HG03196 (cell line): ENCODE measurements at regions not wholly inside any gene's neighbourhood (a gene's known extent, or its start where the extent isn't known, plus 50 kb on each side); places are given as distances from the start of the nearest gene placed in this dataset.
A peak's percentile ranks its signal among the peaks of the same experiment; 100 is the strongest.
"Not testable (repeated sequence)": the region's sequence is repeated elsewhere in the genome, so short reads cannot be mapped to it uniquely, and the experiment has no call there.

ENCODE experiments used
- ATAC-seq: cut with Tn5 transposase; IDR thresholded peaks from one replicate; pipeline ENCODE4 v1.9.1; 2021; ENCODE audit not compliant: unreplicated experiment

DNA sequence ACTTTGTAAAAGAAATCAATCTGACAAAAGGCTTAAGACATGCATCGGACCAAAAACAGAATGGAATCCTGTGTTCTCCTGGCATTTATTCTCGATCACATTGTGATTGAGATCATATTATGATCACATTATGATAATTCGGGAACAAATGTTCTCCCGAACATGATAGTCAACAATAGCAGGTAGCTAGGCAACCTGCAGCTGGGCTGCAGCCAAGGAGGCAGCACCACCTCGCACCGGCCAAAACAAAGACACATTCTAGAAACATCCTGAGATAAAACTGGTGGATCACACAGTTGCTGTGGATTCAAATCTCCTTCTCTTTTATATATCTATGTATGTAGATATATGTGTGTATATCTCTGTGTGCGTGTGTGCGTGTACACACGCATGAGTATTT lies 480.6 kb upstream of the CYLC2 start:
- ATAC-seq: no peak

DNA sequence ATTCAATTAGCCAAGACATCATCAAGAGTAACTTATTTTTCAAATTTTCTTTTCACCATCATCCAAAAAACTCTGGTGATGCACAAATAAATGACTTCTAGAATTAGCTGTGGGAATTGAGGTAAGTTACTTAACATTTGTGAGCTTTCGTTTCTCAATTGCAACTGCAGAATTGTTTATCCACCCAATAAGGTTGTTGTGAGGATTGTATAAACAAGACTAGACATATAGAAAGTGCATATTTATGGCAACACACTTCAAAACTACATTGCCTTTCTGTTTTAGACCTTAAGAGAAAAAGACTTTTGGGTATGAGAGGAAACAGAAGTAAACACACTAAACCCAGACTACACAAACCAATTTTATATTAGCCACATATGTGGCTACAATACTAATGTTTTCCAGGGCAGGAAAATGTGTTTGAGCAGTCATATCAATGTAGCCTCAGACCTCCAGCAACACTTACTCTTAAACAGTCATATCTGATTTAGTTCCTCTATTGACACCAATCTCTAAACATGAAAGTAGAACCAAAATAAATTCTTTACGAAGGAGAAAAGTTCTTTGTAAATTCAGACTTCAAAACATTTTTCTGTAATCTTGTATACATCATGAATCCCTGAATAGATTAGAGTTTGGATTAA lies 488.0 kb upstream of the CYLC2 start:
- ATAC-seq: no peak

DNA sequence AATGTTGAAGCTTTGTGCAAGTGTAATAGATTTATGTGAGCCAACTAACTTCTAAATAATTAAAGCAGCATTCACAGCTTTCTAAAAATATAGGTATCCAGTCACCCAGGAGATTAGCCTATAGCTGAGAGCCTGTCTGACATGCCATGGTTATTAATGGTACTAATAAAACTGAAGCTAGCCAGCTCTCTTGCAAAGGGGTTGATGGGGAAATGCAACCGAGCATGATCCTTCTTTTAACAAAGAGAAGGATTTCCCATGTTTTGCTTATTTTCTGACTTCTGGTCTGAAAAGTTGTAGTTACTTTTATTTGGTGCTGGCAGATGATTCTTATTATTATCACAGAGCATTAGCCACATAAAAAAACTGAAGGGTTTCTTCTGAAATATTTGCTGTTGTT lies 488.7 kb upstream of the CYLC2 start:
- no peak for ATAC-seq

DNA sequence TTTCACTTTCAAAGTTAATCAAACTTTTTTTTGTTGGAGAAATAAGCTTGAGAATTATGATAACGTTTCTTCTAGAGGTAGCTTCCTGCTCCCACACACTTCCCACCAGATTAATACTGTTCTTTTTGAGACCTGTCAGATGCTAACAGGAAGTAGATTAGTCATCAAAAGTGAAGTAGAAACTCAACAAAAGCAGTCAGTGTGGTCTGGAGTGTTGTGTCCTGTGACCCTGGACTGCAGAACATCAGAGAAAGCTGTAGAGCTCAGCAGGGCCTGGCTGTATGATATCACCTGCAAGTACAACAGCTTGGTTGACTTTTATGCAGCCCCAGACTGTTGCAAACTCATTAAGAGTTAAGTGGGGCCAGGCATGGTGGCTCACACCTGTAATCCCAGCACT lies 495.7 kb upstream of the CYLC2 start:
- peak; percentile 85 for ATAC-seq

DNA sequence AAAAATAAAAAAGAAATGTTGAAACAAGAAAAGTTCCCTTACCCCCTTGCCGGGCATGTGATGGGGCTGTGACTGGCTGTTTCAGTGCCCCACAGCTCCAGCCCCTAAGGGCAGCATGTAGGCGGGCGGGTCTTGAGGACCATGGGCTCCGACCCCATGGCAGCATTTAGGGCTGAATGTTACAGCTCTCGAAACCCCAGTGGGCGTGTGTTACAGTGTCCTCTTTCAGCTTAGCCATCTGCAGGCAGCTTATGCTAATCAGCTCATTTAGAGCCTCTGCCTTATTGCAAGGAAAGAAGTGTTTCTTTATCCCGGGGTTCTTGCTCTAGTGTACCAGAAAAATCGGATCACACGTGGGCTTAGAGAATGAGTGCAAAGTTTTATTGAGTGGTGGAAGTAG lies 497.4 kb upstream of the CYLC2 start:
- ATAC-seq: no peak

DNA sequence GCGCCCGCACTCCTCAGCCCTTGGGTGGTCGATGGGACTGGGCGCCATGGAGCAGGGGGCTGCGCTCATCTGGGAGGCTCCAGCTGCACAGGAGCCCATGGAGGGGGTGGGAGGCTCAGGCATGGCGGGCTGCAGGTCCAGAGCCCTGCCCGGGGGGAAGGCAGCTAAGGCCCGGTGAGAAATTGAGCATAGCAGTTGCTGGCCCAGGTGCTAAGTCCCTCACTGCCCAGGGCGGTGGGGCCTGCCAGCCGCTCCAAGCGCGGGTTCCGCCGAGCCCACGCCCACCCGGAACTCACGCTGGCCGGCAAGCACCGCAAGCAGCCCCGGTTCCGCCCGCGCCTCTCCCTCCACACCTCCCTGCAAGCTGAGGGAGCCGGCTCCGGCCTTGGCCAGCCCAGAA lies 508.2 kb upstream of the CYLC2 start:
- not testable (repeated sequence) for ATAC-seq

DNA sequence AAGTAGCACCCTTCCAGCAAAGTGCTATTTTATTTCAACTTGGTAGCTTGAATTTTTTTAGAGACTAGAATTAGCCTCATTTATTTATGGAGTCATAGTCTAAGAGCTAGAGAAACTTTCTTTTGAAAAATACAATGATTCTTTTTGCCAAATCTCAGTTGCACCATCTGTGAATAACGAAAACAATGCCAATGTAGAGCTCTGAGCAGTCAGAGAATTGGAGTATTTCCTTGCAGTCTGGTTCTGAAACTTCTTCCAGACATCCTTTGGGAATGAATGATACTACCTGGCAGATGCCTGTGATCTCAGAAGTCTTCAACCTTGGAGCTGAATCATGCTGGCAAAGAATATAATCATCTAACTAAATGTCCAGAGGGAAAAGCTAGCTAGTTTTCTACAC lies 511.5 kb upstream of the CYLC2 start:
- no peak for ATAC-seq

DNA sequence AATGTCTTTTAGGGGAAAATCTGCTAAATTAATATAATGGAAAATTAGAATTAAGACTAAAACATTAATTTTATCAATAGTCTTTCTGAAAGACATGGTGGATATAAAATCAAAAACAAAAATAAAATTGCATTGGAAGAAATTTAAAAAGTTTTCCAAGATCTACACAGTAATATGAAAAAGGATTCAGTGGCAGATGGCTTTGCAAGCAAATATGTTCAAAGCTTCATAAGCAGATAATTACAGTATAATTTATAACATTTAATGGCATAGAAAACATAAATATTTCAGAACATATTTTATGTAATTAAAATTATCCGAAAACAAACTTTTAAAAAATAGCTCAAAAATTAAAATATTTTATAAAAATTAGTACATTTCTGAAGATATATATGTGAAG lies 512.4 kb upstream of the CYLC2 start:
- no peak for ATAC-seq

DNA sequence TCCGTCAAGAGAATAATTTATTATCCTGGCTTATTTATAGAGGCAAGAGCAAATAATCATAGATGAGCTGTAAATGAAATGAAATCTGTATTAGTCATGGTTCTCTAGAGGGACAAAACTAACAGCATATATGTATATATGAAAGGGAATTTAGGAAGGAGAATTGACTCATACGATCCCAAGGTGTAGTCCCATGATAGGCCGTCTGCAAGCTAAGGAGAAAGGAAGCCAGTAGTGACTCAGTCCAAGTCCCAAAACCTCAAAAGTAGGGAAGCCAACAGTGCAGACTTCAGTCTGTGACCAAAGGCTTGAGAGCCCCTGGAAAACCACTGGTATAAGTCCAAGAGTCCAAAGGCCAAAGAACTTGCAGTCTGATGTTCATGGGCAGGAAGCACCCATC lies 515.9 kb upstream of the CYLC2 start:
- no peak for ATAC-seq

DNA sequence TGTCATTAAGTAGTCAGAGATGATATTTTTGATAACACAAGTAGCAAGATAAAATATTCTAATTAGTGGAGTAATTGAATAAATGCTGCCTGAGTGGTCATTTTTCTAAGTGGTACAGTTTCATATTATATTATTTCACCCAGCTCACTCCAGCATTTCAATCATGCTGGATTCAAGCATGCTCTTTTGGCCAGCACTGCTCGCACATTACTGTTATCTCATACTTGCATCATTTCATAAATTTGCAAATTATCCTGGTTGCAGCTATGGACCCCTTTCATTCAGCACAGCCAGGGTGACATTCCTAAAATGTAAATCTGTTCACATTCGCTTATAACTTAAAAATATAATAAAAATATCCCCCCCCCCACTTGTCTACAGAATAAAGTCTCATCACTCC lies 520.8 kb upstream of the CYLC2 start:
- no peak for ATAC-seq

DNA sequence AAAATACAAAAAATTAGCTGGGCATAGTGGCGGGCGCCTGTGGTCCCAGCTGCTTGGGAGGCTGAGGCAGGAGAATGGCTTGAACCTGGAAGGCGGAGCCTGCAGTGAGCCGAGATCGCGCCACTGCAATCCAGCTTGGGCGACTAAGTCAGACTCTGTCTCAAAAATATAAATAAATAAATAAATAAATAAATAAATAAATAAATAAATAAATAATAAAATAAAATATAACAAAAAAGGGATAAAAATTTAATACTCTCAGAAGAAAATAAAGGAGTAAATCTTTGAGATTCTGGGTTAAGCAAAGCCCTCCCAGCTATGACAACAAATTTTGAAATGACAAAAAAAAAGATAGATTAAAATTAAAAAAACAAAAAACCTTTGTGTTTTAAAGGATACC lies 525.7 kb upstream of the CYLC2 start:
- ATAC-seq: not testable (repeated sequence)

DNA sequence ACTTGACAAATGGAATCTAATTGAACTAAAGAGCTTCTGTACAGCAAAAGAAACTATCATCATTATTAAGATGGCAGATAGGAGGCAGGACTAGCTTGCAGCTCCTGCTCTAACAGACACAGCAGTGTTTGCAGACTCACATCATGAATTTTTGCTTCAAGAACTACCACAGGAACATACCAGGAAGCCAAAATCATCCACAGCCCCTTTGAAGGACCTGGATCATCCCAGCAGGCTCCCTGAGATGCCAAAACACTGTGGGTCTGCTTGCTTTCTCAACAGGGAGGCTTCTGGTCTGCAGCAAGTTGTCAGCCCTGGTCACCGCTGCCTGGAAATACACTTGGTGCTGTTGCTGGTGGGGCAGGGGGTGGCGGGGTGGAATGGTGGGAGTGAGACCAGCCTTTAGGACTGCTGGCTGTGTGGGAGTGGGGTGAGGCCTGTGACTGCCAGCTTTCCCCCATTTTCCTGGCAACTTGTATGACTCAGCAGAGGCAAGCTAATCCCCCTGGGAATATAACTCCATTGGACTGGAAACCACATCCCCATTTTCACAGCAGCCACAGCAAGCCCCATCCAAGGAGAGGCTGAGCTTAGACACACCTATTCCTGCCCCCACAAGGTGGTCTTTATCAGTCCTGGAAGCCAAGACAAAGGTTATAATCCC lies 533.8 kb upstream of the CYLC2 start:
- no peak for ATAC-seq

DNA sequence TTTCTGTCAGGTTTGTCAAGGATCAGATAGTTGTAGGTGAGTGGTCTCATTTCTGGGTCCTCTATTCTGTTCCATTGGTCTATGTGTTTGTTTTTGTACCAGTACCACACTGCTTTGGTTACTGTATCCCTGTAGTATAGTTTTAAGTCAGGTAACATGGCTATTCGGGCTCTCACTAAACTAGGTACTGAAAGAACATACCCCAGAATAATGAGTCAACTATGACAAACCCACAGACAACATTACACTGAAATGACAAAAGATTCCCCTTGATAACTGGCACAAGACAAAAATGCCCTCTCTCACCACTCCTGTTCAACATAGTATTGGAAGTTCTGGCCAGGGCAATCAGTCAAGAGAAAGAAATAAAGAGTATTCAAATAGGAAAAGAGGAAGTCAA lies 535.3 kb upstream of the CYLC2 start:
- no peak for ATAC-seq

DNA sequence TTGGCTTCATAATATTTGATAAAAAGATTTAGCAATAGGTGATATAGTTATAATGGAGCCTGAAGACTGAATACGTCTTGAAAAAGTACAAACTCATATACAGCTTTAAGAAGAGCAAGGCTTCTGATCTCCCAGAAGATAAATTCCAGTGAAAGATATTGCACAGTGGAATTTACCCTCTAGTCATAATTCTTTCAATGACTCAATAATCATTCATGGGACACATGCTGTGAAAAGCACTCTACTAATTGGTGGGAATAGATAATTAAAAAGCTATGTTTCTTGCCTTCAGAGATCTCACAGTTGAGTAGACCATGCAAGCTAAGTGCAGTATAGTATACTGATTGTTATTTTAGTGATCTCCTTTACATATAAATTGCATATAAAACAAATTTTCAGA lies 538.6 kb upstream of the CYLC2 start:
- no peak for ATAC-seq

DNA sequence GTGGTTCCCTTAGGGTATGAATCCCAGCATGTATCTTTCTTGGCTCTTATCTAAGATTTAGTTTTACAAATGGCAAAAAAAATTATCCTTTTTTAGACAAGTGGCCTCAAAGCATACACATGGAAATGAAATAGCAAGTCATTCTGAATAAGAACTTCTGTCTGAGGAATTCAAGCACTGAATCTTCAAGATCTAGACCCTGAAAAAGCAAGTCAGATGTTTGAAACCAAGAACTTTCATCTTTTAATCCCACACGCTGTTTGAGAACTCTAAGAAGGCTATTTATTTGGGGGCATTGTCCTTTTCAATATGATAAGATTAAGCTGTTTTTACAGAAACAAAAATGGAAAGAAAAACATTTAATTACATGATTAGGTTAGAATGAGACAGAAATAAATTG lies 549.2 kb upstream of the CYLC2 start:
- ATAC-seq: no peak

DNA sequence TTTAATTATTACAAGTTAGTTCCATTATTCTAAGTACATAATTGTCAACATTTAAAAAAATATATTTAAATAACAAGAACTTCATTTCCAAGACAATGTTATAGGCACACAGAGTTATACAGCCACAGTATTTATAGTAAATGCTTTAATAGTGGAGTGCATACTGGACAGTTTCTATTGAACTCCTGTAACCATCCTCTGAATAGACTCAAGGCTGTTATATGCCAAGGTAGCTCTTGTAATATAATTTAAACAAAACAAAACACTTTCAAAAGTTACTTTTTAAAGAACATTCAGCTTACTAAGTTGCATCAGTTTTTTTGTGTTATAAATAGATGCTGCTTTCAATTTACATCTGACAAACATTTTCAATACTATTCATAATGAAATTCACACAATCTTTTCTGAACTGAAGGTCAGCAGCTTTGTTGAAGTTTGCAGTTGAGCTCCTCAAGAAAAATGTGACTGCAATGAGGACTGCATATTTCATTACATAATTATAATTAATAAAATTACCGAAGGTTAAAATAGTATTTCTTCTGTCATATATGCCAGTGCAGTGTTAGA lies 549.9 kb upstream of the CYLC2 start:
- ATAC-seq: no peak

DNA sequence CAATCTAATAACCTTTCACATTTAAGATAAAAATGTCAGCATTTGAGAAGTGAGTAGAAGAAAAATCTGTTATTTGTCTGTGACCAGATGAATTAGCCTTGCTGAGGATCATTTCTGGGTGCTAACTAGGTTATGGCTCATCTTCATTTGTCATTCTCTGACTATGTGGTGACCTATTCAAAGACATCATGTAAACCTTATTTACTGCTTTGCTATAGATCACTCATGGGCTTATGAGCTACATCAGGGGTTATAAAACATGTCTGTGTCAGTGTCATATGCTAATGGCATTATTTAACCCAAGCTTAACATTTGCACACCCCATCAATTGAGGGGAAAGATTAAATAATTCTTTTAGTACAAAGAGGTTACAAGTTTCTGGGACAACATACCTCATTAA lies 555.5 kb upstream of the CYLC2 start:
- ATAC-seq: no peak

DNA sequence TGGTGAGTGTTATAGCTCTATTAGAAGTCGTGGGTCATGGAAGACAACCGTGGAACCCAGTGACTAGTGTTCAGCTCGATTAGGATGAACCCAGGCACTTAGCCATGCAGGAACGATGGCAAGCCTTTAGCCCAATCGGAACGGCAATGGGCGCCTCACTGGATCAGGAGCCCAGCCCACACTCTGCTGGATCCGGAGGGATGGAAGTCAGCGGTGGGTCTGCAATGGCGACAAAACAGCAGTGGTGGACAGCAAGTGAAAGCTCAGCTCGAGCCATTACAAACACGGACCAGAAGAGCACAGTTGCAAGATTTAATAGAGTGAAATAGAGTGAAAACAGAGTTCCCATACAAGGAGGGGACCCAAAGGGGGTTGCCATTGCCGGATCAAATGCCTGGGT lies 558.5 kb upstream of the CYLC2 start:
- not testable (repeated sequence) for ATAC-seq

DNA sequence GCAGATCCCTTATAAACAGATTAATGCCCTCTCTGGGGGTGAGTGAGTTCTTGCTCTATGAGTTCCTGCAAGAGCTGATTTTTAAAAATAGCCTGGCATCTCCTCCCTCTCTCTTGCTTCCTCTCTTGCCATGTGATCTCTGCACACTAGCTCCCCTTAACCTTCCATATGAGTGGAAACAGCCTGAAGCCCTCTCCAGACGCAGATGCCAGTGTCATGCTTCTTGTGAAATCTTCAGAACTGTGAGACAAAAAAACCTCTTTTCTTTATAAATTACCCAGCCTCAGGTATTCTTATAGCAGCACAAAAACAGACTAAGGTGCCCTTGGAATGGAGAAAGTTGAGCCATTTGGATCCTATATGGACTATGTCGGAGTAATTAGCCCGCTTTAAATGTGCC lies 559.7 kb upstream of the CYLC2 start:
- ATAC-seq: no peak

DNA sequence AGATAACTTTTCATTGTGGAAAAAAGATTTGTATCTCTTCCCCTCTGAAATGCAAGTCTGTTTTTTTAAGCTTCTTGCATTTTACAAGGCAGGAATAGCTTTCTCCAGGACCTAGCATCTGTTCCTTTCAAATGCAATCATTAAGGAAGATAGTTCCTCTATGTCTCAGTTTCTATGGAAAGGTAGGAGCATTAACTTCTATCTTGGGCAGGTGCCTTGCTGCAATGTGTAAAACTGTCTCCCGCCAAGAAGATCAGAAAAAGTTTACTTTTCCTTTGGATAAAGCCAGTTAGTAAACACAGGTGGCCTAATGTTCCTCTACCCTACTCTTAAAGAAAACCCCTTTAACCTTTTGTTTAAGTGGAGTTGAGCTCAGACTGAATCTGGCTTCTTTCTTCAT lies 560.6 kb upstream of the CYLC2 start:
- no peak for ATAC-seq

DNA sequence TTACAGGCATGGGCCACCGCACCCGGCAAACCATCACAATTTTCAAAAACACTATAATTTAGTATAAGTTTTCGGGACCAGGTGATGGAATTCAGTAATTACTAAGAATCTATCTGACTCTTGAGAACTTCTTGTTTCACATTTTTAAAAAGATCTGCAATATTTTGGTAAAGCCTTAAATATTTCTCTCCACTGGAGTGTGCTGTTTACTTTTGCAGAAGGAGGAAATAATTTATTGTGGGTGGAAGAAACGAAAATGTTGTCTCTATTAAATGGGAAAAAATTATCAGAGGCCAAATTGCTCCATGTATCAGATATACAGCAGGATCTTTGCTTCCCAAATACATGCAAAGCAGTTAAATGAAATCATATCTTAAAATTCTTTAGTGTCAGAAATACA lies 566.8 kb upstream of the CYLC2 start:
- no peak for ATAC-seq

DNA sequence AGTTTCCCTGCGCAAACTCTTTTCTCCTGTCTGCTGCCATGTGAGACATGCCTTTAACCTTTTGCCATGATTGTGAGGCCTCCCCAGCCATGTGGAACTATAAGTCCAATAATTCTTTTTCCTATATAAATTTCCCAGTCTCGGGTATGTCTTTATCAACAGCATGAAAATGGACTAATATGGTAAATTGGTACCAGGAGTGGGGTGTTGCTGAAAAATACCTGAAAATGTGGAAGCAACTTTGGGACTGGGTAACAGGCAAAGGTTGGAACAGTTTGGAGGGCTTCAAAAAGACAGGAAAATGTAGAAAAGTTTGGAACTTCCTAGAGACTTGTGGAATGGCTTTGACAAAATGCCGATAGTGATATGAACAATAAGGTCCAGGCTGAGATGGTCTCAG lies 578.9 kb upstream of the CYLC2 start:
- not testable (repeated sequence) for ATAC-seq
